GM12874 (cell line): ENCODE measurements at regions not wholly inside any gene's neighbourhood (a gene's known extent, or its start where the extent isn't known, plus 50 kb on each side); places are given as distances from the start of the nearest gene placed in this dataset.

Experiments
- TF ChIP-seq, protein P1 (sequence below): IDR thresholded peaks from 2 replicates; pipeline ENCODE4 v1.5.1; 2011; ENCODE audit warnings: low read depth, mild to moderate bottlenecking, control low read depth, low read length, moderate library complexity; ENCODE audit not compliant: insufficient read depth

DNA sequence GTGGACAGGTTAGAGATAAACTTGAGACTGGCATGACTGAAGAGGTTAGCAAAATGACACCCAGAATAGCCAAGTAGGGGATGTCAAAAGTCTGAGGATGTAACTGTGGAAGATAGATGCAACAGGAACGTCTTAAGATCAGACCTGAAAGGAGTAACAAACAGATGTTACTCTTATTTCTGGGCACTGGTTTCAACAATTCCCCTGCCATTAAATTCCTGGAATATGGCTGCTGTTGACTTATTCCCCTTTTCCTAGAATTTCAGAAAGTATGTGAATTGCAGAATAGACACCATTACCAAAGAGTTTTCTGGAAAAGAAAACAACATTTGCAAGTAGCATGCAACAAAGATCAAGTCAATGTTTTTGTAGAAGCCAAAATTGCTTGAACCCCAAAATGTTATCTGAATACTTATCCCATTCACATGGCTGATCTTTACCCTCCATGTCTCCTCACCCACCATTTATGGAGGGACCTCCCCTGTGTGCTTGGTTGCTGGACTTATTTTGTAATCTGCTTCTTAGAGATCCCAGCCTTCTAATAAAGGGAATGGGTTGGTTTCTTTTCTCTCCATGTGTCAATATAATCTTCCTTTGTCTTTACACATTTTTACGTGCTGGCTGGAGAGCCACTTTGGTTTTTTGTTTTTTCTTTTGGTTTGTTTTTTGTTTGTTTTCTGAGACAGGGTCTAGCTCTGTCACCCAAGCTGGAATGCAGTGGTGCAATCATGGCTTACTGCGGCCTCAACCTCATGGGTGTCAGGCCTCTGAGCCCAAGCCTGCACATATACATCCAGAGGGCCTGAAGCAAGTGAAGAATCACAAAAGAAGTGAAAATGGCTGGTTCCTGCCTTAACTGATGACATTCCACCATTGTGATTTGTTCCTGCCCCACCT, 57.0 kb downstream of the BBS10 start:
- TF ChIP-seq, protein P1, sequence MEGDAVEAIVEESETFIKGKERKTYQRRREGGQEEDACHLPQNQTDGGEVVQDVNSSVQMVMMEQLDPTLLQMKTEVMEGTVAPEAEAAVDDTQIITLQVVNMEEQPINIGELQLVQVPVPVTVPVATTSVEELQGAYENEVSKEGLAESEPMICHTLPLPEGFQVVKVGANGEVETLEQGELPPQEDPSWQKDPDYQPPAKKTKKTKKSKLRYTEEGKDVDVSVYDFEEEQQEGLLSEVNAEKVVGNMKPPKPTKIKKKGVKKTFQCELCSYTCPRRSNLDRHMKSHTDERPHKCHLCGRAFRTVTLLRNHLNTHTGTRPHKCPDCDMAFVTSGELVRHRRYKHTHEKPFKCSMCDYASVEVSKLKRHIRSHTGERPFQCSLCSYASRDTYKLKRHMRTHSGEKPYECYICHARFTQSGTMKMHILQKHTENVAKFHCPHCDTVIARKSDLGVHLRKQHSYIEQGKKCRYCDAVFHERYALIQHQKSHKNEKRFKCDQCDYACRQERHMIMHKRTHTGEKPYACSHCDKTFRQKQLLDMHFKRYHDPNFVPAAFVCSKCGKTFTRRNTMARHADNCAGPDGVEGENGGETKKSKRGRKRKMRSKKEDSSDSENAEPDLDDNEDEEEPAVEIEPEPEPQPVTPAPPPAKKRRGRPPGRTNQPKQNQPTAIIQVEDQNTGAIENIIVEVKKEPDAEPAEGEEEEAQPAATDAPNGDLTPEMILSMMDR: no peak

DNA sequence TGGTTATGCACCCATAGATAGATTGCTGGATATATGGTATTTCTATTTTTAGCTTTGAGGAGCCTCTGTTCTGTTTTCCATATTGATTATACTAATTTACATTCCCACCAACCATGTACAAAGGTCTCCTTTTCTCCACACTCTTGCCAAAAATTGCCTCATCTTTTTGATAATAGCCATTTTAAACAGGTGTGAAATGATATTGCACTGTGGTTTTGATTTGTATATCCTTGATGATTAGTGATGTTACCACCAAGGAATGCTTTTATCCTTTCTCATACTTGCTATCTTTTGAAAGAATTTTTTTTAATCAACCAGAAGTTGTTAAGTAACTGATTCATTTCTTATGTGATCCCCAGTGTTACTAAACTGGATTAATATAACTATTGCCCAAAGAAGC, 60.0 kb downstream of the BBS10 start:
- TF ChIP-seq, protein P1: no peak

DNA sequence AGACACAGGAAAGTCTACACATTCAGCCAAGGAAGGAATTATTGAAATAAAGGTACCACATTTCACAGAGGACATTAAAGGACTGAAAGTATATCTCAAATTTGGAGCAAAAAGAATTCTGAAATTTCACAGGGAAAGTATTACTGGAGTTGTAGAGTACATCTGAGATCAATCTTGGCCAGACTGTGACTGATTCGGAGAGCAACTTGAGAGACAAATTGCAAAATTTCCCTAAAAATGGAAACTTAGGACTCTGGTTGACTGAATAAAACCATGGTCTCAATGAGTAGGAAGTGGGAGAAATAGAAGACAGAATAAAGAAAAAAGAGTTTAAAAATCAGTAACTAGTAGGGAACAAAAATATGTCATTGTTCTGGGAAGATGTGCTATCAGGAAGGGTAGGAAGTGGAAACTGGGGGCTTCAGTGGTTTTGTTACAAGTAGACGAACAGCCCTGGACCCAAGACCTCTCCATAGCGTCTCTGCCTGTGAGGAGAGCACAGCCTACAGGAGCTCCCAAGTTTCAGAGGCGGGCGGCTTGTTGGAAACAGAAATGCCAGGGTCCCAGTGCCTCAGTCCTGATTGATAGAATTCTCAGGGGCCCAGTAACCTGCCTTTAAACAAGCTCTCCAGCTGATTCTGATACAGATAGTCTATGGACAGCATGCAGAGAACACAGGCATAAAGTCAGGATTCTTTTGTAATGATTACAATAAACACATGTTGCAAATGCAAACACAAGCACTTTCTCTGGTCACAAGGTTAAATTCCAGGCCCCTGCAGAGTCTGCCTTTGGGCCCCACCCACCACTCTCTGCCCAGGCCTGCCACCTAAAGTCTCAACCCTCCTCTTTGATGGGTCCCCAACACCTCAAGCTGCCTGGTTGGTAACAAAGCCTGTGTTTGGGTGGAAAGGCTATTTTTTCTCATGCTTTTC, 63.1 kb downstream of the BBS10 start:
- TF ChIP-seq, protein P1: no peak

DNA sequence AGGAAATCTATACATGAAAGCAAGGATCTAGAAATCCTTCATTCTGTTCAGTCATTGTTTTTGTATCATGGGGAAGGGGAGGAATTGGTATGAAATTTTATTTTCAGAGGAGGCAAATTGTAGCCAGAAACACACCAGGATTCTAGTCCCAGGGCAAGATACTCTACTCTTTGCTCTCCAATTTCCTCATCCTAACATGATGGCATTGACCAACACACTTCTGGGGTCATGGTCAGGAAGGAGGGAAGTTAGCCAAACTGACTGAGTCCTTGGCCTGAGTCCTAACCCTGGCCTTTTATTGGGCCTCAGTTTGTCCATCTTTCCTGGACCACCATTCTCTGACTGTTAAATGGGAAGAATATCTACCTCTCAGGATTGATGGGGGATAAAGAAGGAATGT, 65.5 kb downstream of the BBS10 start:
- TF ChIP-seq, protein P1: no peak

DNA sequence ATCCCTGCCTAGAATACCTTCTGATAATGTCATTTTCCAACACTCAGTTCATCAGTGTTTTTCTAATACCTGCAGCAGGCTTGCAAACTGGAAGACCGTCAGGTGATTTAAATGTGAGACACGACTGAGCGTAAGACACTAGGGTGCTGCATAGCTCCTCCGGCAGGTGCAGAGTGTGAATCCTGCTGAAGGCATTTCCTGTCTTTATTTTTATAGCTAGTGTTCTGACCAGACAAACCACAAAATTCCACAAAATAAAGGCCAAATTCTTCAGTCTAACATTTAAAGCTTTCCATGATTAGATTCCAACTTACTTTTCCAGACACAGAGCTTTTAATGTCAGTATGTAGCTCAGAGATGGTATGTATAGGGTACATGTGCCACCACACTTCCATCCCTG, 70.7 kb downstream of the BBS10 start:
- TF ChIP-seq, protein P1: no peak

DNA sequence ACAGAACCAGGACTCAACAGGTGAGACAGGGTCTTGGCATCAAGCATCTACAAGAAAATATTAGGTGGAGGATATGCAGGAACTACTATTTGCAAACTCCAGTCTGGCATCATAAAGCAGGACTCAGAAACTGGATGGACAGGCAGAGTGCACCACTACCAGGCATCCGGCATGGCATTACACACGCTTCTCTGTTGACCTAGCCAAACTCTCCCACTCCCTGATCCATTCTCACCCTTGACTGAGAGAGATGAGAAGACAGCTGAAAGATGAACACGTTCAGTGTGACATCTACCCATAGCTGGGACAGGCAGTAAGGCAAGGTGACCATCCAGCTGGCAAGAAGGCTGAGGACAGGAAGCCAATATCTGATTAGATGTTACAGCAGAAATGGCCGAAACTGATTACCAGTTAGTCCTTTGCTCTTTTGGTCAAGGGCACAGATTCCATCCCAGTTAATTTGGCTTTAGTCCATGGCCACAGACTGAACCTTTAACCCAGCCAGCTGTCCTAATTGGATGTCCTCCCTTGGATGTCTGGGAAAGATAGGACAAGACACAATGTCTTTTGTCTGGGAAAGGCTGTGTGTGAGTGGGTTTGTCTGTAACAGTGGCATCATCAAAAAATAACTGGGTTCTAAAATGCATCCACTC, 71.6 kb downstream of the BBS10 start:
- TF ChIP-seq, protein P1: no peak
